G401.6 (cell line): ENCODE measurements at regions not wholly inside any gene's neighbourhood (a gene's known extent, or its start where the extent isn't known, plus 50 kb on each side); places are given as distances from the start of the nearest gene placed in this dataset.

Source experiments
- FAIRE-seq: peaks from 2 replicates; lab custom pipeline; 2012; peaks lifted over from hg19 to GRCh38; lab: Jason Lieb, UNC

DNA sequence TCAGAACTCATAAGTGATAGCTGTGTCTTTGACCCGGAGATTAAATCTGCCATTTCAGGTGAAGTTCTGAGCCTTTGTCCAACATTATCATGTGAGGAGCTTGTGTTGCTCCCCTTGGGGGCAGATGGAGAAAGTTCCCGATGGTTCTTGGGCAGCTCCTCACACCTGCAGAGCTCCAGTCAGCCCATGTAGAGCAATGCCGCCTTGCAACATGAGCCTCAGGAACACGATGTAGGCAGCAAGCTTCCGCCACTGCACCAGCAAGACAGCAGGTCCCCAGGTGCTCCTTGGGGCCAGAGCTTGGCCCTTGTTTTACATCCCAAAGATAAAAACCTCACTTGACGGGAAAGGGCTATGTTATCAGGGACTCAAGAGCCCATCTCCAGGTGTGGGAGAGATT is 292.7 kb downstream of the IRX1 start:
- no peak for FAIRE-seq

DNA sequence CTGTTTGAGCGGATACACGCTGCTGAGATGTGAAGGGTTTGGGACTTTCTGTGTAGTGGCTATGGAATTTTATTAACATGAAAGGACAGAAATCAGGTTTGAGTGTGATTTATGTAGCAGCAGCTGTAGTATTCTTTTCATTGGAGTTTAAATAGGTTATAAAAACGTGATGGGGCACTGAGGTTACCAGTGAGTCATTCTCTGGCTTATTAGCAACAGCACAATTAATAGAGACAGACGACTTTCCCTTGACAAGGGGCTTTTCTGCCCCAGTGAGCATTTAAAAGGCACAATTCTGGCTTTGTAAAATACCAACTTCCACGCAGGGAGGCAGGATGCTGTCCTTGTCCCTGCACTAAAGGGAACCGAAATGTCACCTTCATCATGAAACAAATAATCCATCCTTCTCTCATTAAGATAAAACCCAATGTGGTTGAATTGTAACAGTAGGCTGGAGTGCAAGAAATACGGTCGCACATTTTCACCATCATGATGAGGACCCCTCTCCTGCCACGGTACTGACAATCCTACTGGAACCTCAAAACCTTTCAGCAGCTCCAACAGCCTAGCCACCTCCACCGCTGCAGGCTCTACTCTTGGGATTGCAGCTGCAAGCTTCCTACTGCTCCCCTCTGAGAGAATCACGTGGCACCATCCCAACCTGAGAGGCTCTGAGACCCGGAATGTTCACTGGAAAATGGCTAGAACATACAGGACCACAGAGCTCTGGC is 293.9 kb downstream of the IRX1 start:
- no peak for FAIRE-seq

DNA sequence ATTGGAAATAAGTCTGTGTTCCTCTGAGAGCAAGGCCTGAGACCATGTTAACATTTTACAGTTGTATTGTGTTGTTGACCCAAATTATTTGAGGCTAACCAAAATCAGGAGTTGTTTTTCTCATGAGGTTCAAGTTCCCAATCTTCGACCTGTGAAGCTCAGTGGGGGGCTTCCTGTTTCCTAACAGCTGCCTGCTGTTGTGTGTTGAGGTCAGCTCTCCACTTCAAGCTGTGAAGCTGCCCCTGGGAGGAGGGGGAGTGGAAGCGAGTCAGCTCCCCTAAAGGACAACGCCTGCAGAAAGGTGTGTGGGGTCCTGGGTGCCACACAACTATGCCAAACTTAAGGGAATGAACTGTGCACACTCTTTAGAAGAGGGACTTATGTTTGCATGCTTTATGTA is 295.5 kb downstream of the IRX1 start:
- FAIRE-seq, result no peak

DNA sequence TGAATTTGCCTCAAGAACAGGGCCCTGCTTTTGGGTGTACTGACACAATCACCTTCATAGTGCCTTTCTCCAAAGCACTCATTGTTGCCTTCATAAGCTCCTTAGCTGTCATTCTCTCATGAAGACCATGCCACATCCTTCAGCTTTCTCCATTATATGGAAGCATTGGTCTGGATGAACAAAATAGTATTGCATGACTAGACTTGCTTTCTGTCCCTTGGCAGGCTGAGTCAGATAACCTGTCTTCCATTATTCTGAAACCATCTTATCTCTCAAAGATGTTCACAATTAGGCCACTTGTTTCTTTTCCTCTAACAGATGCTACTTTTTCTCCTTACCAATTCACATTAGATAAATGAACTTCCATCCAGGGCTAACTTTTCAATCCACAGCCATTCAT is 297.9 kb downstream of the IRX1 start:
- FAIRE-seq, result no peak

DNA sequence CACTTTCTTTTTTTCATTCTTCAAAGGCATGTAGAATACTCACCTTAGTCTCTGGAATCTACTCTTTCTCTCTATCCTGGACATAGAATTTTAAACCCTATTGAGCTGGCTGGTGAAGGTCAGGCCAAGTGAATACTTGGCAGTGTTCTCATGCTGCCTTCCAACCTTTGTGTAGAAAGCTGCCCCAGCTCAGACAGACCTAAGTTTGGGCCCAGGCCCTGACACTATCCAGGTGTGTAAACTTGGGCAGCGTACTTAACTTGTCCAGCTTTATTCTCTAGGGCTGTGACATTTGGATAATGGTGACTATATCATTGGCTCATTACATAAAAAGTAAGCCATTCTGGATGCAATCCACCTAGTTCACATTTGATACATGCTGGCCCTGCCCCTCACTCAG is 298.3 kb downstream of the IRX1 start:
- FAIRE-seq, result no peak

DNA sequence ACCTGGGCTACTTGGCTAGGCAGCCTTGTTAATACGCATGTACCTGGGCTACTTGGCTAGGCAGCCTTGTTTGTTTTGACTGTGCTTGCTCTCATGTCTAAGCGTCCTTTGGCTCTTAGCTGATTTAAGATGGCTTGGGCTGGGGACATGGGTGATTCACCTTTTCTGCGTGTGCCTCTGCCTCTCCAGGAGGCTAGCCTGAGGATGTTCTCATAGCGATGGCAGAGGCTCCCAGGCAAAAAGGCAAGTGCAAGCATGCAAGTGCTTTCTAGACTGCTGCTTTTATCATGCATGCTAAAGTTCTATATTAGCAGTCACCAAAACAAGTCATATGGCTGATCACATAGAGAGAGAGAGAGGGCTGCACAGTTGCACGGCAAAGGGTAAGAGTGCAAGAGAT is 300.5 kb downstream of the IRX1 start:
- no peak for FAIRE-seq

DNA sequence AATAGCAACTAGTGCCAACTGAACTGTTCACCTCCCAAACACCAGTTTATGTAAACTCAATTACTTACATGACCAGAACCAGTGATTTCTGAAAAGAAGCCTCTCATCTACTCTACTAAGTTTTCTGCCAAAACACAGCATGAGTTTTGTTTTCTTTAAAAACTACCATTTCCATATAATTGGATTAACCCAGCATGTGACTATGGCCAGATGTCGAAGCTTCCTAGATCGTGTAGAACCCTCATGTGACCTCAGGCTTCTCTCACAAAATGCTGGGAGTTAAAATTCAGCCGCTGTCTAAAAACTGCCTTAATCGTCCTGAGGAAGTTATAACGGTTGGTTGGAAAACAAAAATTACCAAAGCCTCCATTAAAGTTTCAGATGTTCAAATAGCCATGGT is 303.5 kb downstream of the IRX1 start:
- FAIRE-seq, result no peak

DNA sequence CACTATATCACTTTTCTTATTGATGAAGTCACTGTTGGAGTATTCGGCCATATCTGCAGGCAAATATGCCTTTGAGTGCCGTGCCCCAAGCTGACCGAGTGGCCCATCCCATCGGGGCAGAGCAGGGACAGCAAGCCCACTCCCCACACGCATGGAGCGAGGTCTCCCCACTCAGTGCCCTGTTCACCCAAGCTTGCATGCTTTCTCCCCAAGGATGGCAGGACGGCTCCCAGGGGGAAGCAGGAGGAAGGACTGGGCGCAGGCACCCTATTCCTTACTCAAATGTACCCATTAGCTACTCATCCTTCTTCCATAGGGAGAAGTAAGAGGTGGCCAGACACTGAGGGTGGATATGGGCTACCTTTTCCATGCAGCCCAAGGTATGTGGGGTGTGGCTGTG is 309.0 kb downstream of the IRX1 start:
- FAIRE-seq, result no peak

DNA sequence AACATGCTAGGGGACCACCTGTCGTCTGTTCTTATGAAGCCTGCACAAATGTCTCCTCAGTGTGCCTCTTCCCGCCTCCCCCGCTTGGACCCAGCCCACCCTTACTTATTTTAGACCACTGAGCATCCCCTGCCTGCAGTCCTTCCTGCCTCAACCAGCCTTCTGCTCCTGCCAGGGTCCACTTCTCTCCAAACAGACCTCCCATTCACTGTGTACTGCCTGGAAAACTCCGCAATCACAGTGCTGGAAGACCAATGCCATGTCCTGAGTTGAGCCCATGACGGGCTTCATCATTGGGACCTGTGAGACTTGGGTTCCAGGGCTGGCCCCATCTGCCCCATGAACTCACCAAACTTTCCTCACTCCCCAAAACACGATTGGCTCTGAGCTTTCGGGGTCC is 309.4 kb downstream of the IRX1 start:
- no peak for FAIRE-seq

DNA sequence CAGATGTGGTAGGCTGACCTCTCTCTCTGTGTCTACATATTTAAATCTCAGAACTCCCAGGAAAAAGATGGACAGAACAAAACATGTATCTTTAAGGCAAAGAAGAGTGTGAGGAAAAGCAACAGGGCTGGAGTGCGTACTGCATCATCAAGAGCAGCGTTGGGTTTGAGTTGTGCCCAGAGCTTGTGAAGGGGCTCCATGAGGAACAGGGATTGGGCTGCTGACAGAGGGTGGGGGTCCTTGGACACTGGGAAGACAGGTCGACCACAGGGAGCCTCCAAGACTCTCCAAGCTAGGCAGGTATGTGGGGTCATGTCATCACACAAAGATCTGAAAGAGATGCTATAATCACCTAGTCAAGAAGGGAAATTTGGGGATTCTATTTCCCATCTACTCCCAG is 309.9 kb downstream of the IRX1 start:
- FAIRE-seq, result no peak

DNA sequence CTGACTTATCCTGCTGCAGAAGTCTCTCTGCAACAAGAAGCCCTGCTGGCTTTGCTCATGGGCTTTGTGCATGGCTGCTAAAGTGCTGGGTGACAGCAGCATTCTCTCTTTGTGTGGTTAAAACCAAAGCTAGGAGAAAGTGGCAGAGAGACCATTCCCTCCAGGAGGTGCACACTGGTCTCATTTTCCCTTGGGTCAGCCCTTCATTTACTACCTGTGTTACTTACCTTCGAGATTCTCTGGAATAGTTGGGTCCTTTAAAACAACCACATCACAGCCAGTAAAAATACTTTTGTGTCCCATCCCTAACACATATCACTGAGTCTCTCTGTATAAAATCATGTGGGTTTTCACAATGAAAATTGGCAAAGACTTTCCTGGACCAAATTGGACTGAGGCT is 315.5 kb downstream of the IRX1 start:
- FAIRE-seq, result no peak

DNA sequence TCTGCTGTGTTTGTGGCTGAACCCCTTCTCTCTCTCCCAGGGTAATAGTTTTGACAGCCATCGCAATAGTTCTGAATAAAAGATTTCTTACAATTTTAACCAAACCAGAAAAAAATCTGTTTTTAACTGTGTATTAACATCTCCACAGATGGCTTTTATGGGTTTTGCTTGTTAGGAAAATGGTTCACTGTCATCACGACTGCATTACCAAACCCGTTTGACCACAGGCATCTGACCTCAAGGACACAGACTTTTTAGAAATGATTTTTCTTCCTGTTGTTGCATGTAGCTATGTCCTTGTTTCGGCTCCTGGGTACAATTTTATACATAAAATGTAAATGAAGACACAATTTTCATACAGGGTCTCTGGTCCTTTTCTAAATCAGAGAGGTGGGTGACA is 316.1 kb downstream of the IRX1 start:
- no peak for FAIRE-seq

DNA sequence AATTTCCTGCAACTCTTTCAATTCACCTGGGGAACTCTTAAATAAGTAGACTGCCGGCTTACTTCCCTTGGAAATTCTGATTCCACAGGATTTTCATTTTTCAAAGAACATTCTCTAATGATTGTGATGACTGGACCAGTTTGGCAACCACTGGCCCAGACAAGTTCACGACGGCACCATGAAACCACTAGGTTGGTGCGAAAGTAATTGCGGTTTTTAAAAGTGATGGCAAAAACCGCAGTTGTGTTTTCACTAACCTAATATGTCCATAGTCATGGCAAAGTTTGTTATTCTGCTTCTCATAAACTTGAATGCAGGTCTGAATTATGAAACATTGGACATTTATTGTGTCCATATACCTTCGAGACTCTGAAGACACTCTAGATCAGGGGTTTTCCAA is 317.2 kb downstream of the IRX1 start:
- FAIRE-seq, result no peak

DNA sequence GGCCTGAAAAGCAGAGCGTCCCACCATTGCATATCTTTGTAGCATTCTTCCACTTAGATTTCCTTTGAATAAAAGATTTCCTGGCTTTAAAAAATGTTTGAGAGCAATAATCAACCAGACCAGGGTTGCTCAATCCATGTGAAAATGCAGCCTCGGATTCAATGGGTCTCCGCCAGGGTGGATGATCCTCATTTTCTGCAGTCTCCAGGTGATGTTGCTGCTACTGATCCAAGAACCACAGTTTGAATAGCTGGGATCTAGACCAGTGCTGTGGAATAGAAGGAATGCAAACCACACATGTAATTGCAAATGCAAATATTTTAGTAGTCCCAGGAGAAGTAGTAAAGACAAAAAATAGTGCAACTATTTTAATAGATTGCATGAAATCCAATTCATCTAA is 317.6 kb downstream of the IRX1 start:
- FAIRE-seq, result no peak

DNA sequence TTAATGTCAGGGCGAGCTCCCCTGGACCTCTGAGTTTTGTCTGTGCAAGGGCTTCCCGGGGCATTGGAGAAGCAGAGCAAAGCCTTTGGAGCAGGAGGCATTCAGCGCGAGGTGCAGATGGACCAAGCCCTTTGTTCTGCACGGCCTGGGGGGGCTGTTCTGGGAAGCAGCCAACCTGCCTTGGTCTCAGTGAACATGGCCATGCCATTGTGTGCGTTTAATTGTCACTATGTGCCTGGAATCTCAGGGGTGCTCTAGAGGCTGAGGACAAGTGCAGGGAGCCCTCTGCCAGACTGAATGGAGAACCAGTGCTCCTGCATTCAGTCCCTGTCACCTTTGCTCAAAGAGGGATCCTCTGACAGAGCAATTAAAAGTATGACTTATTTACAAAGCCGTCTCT is 329.4 kb downstream of the IRX1 start:
- FAIRE-seq, result no peak

DNA sequence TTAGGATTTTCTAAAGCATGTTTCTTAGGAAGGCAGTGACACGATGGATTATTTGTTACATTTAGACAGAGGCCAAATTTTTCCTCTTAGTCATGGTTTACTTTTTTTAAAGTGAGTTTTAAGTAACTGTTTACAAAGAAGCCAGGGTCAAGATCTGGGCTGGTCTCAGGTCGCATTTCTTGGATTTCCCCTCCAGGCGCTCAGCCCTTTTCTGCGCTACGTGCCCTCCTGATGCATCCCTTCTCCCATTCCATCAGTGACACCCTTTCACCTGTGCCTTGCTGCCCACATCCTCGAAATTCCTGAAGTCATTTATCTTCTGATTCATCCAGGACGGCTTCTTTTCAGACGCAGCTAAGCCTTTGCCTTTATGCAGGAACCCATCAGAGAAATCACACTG is 330.3 kb downstream of the IRX1 start:
- FAIRE-seq, result no peak

DNA sequence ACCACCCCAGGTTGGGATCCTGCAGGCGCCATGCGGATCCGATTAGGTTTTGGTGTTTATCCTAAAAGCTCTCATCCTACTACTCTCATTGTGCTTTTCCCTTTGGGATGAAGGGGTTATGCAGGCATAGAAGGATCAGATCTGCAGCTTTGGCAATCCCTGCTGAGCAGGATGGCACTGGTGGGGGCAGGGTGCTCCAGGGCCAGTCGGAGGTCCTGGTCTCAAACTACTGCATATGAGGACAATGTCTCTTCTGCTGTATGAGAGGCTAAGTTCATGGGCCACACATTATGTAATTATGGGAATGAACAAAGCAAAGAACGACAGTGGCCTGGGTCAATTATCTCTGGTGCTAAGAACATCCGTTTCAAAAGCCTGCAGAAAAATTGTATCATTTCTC is 334.2 kb downstream of the IRX1 start:
- no peak for FAIRE-seq

DNA sequence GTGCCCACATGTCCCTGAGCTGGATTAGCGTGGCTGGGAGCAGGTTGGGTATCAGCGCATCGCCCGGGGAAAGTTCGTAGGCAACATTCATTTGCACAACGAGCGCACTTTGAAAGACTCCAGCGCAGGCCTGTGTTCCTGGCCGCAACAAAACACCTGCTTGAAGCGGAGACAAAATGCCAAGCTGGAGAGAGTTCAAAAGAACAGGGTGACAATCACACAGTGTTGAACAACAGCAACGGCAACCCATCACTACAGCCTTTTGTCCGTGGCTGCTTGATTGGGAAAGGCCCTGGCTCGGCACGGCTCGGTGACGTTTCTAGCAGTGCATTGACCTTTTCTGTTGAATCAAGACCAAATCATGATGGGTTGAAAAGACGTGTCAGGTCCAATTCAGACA is 336.3 kb downstream of the IRX1 start:
- no peak for FAIRE-seq

DNA sequence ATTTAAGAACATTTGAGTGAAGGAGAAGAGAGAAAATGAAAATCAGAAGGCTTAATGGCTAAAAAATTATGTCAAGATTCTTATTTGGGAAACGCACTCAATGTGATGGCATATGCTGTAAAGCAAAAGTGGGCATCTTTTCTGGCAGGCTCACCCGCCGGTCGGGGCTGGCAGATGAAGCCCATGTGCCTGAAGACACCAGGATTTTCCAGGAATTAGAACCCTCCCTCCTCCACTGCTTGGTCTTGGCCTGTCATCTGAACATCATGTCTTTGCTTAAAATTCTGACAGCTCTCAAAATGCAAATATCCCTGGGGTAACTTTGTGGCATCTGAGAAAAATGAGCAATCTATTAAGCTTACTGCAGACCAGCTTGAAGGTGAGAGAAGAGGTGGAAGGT is 337.9 kb downstream of the IRX1 start:
- no peak for FAIRE-seq

DNA sequence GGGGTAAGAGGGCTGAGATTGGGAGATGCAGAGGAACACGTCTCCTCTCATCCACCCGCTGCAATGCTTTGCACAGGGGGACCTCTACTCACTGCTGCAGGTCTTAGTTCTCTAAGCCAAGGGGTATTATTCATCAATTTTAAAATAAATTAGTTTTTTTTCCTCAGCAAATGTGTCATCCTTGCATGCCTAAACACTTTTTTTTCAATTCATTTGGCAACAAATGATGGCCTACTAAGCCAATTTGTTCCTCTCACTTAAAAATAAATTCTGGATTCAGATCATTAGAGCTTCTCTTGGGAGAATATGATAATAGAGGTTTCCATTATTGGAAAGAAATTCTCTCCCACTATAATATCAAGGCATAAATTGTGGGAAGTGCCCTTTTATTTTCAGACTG is 338.3 kb downstream of the IRX1 start:
- no peak for FAIRE-seq

DNA sequence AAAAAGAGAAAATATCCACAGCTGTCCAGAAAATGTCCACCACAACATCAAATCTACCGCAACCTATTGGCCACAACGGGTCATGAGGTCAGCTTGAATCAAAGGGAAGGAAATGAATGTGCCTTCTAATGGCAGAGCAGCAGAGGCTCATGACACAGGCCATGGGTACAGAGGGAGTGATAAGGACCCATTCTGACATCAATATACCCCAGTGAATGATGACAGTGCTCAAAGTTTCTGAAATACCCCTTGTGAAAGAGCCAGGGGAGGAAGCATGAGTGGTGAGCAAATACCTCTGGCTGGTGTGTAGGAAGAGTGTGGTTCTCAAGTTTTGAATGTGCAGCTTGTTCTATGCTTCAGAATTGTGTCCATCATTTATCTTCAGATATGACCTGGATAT is 348.2 kb downstream of the IRX1 start:
- FAIRE-seq, result no peak

DNA sequence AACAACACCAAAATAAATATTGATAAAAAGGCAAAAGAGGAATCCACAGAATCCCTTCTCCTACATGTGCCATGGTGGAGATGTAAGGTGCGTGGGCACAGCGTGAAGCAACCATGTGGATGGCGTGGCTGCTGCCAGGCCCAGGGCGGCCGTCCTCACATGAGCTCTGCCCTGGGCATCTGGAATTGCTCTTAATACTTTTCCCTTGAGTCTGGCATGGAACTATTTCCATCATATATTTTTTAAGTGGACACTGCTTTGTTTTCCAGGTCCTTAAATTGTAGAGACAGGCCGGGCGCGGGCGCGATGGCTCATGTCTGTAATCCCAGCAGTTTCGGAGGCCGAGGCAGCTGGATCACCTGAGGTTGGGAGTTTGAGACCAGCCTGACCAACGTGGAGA is 349.3 kb downstream of the IRX1 start:
- FAIRE-seq, result no peak

DNA sequence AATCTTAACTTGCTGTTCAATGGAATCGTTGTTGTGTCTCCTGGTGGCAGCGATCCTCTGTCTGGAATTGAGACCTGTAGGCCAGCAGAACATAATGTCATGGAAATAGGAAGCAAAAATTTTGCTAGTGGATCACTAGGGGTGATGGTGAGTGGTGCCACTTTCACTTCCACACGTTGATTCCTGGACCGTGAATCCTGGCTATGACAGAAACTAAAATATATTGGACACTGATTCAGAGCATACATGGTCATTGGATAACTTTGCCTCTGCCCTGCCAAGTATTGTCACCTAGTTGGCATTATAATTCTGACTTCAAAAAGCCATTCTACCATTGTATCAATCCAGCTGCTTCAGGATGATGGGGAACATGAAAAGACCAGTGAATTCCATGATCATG is 353.2 kb downstream of the IRX1 start:
- FAIRE-seq, result no peak

DNA sequence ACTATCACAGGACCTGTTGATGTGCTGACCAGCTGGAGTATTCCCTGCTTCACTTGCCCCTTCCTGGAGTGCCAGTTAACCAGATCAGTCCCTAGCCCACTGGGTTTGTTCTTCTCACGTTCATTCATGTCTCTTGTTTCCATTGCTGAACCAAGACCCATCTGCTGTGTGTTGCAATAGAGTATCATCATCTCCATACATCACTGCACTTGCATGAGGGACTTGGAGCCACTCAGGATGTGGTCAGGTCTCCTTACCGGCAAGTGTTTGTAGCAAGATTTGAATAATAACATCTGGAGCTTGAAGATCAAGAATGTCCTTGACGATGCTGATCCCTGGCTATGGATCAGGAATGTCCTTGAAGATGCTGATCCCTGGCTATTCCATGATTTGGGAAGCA is 358.6 kb downstream of the IRX1 start:
- no peak for FAIRE-seq

DNA sequence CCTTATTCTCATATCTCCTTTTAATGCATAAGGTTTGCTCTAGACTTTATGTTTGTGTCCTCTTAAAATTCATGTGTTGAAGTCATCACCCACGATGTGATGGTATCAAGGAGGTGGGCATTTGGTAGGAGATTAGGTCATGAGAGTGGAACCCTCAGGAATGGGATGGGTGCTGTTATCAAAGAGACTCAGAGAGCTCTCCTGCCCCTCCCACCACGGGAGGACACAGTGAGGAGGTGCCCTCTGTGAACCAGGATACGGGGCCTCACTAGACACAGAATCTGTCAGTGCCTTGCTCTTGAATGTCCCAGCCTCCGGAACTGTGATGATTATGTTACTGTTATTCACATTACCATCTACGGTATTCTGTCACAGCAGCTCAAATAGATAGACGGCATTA is 359.0 kb downstream of the IRX1 start:
- no peak for FAIRE-seq
